Endothelial cell of umbilical vein (primary cell): ENCODE measurements at regions not wholly inside any gene's neighbourhood (a gene's known extent, or its start where the extent isn't known, plus 50 kb on each side); places are given as distances from the start of the nearest gene placed in this dataset.

Experiments
- BruUV-seq: library from RNA; stranded (reverse); fragments of 400-500 nt; replicated peaks from 2 replicates; lab custom pipeline; 2021; lab: Mats Ljungman, UMichigan
- CTCF ChIA-PET: fragments of 300-600, 350-600 bp; sonication (Branson Sonifier 250); formaldehyde crosslinking; loops from one replicate; lab custom pipeline; 2021; ENCODE audit warnings: antibody characterized with exemption, inconsistent platforms; lab: Charles Lee
- POLR2A ChIA-PET: fragments of 300-600, 350-600 bp; sonication (Branson Sonifier 250); formaldehyde crosslinking; loops from one replicate; lab custom pipeline; 2021; ENCODE audit warnings: antibody characterized with exemption, inconsistent platforms; lab: Charles Lee
- DNase-seq: peaks from one replicate; pipeline ENCODE4 v3.0.0-alpha.2; 2011; ENCODE audit warnings: low read depth, low spot score
- FAIRE-seq: peaks from 2 replicates; lab custom pipeline; 2011; peaks lifted over from hg19 to GRCh38; lab: Jason Lieb, UNC
- H2AFZ ChIP-seq: 2 replicates; pipeline ENCODE4 v1.6.0; 2012; ENCODE audit warnings: low read depth, low read length, control low read depth, inconsistent platforms
- H3K27ac ChIP-seq: 2 replicates; pipeline ENCODE4 v1.5.1; 2011; ENCODE audit warnings: low read depth, mild to moderate bottlenecking, control low read depth, low read length, moderate library complexity; ENCODE audit not compliant: insufficient read depth
- H3K27me3 ChIP-seq, 2 experiments: 2 replicates each; pipeline versions ENCODE4 v1.6.0 to v1.6.1; 2011; ENCODE audit warnings: low read length in 2 of 2, mixed read lengths in 1 of 2; ENCODE audit not compliant: control insufficient read depth in 2 of 2, insufficient read depth in 2 of 2
- H3K36me3 ChIP-seq, 2 experiments: 2 replicates in 1 of 2; 3 replicates in 1 of 2; pipeline ENCODE4 v1.5.1; 2011; ENCODE audit warnings: low read length in 2 of 2, mild to moderate bottlenecking in 1 of 2, moderate library complexity in 1 of 2; ENCODE audit not compliant: control insufficient read depth in 2 of 2, insufficient read depth in 2 of 2; ENCODE audit errors: extremely low read depth in 1 of 2
- H3K4me1 ChIP-seq: 3 replicates; pipeline ENCODE4 v1.5.1; 2011; ENCODE audit warnings: mild to moderate bottlenecking, low read length; ENCODE audit not compliant: control insufficient read depth, insufficient read depth; ENCODE audit errors: extremely low read depth
- H3K4me2 ChIP-seq: 2 replicates; pipeline ENCODE4 v1.6.1; 2011; ENCODE audit warnings: low read length, control low read depth, mixed read lengths; ENCODE audit not compliant: insufficient read depth
- H3K4me3 ChIP-seq, 3 experiments: fragments of 200-600 bp in 1 of 3; sonication (generic), shearing (Covaris generic) in 1 of 3; replicated peaks in 1 of 3; 2 replicates each; pipeline ENCODE4 v1.5.1; 2011 to 2016; ENCODE audit warnings: control low read depth in 3 of 3, low read length in 3 of 3, mild to moderate bottlenecking in 2 of 3, inconsistent platforms in 1 of 3, low read depth in 1 of 3, moderate library complexity in 1 of 3; ENCODE audit not compliant: insufficient read depth in 1 of 3
- H3K79me2 ChIP-seq: 2 replicates; pipeline ENCODE4 v1.6.0; 2012; ENCODE audit warnings: low read length, inconsistent platforms; ENCODE audit not compliant: control insufficient read depth, insufficient read depth
- H3K9ac ChIP-seq: replicated peaks from 2 replicates; pipeline ENCODE3; 2011; ENCODE audit warnings: low read length, control low read depth; ENCODE audit not compliant: insufficient read depth; ENCODE audit errors: extremely low read depth
- H3K9me1 ChIP-seq: replicated peaks from 3 replicates; pipeline ENCODE4 v1.6.0; 2011; ENCODE audit warnings: mild to moderate bottlenecking, low read length; ENCODE audit not compliant: control insufficient read depth, insufficient read depth; ENCODE audit errors: extremely low read depth
- H3K9me3 ChIP-seq: replicated peaks from 2 replicates; pipeline ENCODE4 v1.5.1; 2012; ENCODE audit warnings: low read length, inconsistent platforms; ENCODE audit not compliant: control insufficient read depth, insufficient read depth
- H4K20me1 ChIP-seq: replicated peaks from 2 replicates; pipeline ENCODE3; 2011; ENCODE audit warnings: mild to moderate bottlenecking, low read length; ENCODE audit not compliant: control insufficient read depth, insufficient read depth; ENCODE audit errors: extremely low read depth
- EZH2 ChIP-seq: IDR thresholded peaks from 2 replicates; pipeline ENCODE4 v1.6.1; 2012; ENCODE audit warnings: borderline replicate concordance, low read depth, mild to moderate bottlenecking, moderate library complexity, low read length, inconsistent platforms; ENCODE audit not compliant: severe bottlenecking
- FOS ChIP-seq: IDR thresholded peaks from 2 replicates; pipeline ENCODE4 v1.6.1; 2011; ENCODE audit warnings: mild to moderate bottlenecking, low read length, moderate library complexity, borderline replicate concordance; ENCODE audit not compliant: insufficient read depth
- GATA2 ChIP-seq: IDR thresholded peaks from 2 replicates; pipeline ENCODE4 v1.7.0; 2011; ENCODE audit warnings: low read depth, mild to moderate bottlenecking, moderate library complexity, mixed read lengths, low read length; ENCODE audit not compliant: insufficient read length, insufficient read depth
- JUN ChIP-seq: IDR thresholded peaks from 2 replicates; pipeline ENCODE4 v1.6.1; 2011; ENCODE audit warnings: borderline replicate concordance, low read depth; ENCODE audit not compliant: insufficient read length, insufficient read depth
- MYC ChIP-seq: IDR thresholded peaks from one replicate; pipeline ENCODE4 v1.6.1; 2011; ENCODE audit warnings: mild to moderate bottlenecking, low read depth, low read length
- POLR2A ChIP-seq: IDR thresholded peaks from 2 replicates; pipeline ENCODE4 v1.6.1; 2012; ENCODE audit warnings: low read depth, mild to moderate bottlenecking, control low read depth, low read length
- POLR2AphosphoS5 ChIP-seq: IDR thresholded peaks from 2 replicates; pipeline ENCODE4 v1.6.1; 2012; ENCODE audit warnings: low read depth, mild to moderate bottlenecking, control low read depth, low read length, moderate library complexity; ENCODE audit not compliant: insufficient read depth
- dilution Hi-C: fragments of 300-500 bp; cut with MboI; formaldehyde crosslinking; loops from one replicate; pipeline ENCODE4 v1.15.0; 2019; ENCODE audit warnings: low sequenced_read_pairs; ENCODE audit not compliant: extremely low pct_ligation_motif_present
- intact Hi-C: fragments of 100-400 bp; cut with micrococcal nuclease; formaldehyde crosslinking; loops from one replicate; pipeline ENCODE4 v1.10.0; 2022
- TF ChIP-seq, protein P1 (sequence below): IDR thresholded peaks from 2 replicates; pipeline ENCODE4 v1.6.1; 2011; ENCODE audit not compliant: insufficient read depth, insufficient read length
- TF ChIP-seq, protein P2 (sequence below), 2 donors: IDR thresholded peaks; 1 replicate in 1 of 2; 2 replicates in 1 of 2; pipeline ENCODE4 v1.5.1; 2011; ENCODE audit warnings: low read length in 2 of 2, mild to moderate bottlenecking in 2 of 2, moderate library complexity in 2 of 2, control low read depth in 1 of 2, inconsistent platforms in 1 of 2, low read depth in 1 of 2; ENCODE audit not compliant: insufficient read depth in 1 of 2; ENCODE audit errors: extremely low read depth in 1 of 2

DNA sequence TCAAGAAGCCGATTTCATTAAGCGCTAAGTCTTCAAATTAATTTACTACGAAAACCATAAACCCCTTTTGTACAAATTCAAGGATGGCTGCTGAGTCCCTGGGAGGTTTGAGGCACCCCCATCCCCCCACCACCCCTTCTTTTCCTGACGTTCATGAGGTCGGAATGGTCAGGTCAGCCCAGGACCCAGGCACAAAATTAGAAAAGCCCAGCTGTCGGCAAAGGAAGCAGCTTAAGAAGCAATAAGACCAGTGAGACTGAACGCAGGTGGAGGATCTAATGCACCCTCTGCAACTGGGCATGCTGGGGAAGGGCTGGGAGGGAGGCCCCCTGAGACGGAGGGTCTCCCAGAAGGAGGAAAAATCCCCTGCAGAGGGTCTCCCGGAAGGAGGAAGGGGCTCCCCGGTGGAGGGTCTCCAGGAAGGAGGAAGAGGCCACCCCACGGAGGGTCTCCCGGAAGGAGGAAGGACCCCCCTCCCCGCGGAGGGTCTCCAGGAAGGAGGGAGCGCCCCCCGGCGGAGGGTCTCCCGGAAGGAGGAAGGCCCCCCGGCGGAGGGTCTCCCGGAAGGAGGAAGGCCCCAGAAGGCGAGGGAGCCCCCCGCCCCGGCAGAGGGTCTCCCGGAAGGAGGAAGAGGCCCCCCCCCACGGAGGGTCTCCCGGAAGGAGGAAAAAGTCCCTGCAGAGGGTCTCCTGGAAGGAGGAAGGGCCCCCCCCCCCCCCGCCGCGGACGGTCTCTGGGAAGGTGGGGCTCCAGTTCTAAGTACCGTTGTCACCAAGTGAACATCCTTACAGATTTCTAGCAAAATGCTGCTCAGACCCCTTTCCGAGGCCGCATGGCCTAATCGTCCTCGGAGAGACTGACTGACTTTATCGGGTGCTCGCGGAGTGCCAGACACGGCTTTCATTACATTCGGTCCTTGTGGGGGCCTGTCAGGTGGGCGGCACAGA lies 74.4 kb upstream of the FCN1 start:
- FAIRE-seq (no peak), DNase-seq (no peak)
- H2AFZ ChIP-seq, result no peak overlapping the region
- no peaks in the 10 kb centered on the region for H3K4me1 ChIP-seq
- POLR2A ChIA-PET, result no interaction called here
- H3K4me2 ChIP-seq, result no peak overlapping the region
- BruUV-seq, result no TSS peak
- H3K27me3 ChIP-seq, result no peaks in the 10 kb centered on the region
- no peaks in the 10 kb centered on the region for H3K9me3 ChIP-seq
- H3K79me2 ChIP-seq, result no peaks in the 10 kb centered on the region
- no peaks in the 10 kb centered on the region for H3K36me3 ChIP-seq
- CTCF ChIA-PET, result no interaction called here
- H4K20me1 ChIP-seq, result no peaks in the 10 kb centered on the region
- dilution Hi-C loops (no loop called here), intact Hi-C loops (no loop called here)
- H3K9me1 ChIP-seq, result no peaks in the 10 kb centered on the region
- no peak overlapping the region for H3K9ac ChIP-seq
- H3K27ac ChIP-seq, result no peak overlapping the region
- no peak overlapping the region for H3K4me3 ChIP-seq
- no peak for TF ChIP-seq POLR2AphosphoS5
- no peak for TF ChIP-seq EZH2
- no peak for TF ChIP-seq POLR2A
- TF ChIP-seq, protein P1, sequence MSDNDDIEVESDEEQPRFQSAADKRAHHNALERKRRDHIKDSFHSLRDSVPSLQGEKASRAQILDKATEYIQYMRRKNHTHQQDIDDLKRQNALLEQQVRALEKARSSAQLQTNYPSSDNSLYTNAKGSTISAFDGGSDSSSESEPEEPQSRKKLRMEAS, result no peak
- TF ChIP-seq MYC, result no peak
- TF ChIP-seq FOS, result no peak
- TF ChIP-seq, protein P2, sequence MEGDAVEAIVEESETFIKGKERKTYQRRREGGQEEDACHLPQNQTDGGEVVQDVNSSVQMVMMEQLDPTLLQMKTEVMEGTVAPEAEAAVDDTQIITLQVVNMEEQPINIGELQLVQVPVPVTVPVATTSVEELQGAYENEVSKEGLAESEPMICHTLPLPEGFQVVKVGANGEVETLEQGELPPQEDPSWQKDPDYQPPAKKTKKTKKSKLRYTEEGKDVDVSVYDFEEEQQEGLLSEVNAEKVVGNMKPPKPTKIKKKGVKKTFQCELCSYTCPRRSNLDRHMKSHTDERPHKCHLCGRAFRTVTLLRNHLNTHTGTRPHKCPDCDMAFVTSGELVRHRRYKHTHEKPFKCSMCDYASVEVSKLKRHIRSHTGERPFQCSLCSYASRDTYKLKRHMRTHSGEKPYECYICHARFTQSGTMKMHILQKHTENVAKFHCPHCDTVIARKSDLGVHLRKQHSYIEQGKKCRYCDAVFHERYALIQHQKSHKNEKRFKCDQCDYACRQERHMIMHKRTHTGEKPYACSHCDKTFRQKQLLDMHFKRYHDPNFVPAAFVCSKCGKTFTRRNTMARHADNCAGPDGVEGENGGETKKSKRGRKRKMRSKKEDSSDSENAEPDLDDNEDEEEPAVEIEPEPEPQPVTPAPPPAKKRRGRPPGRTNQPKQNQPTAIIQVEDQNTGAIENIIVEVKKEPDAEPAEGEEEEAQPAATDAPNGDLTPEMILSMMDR (IDR thresholded peaks at IDR 0.05; ENCODE audit: extremely low read depth in 1 of 2, insufficient read depth in 1 of 2, low read depth in 1 of 2, low read length in 2 of 2), result no peak
- TF ChIP-seq GATA2, result no peak
- no peak for TF ChIP-seq JUN
